Neural crest cell (in vitro differentiated cells): ENCODE measurements at regions not wholly inside any gene's neighbourhood (a gene's known extent, or its start where the extent isn't known, plus 50 kb on each side); places are given as distances from the start of the nearest gene placed in this dataset.
A peak's percentile ranks its signal among the peaks of the same experiment; 100 is the strongest.

Source experiments
- DNase-seq: peaks from one replicate; pipeline ENCODE4 v3.0.0; 2021; ENCODE audit warnings: low read depth, mixed read lengths, low spot score
- H3K27ac Mint-ChIP-seq: one replicate; pipeline ENCODE4 v1.8.0; 2021; ENCODE audit warnings: mild to moderate bottlenecking, mixed read lengths; ENCODE audit not compliant: unreplicated experiment
- H3K27me3 Mint-ChIP-seq: 2 replicates; pipeline ENCODE4 v1.8.0; 2021; ENCODE audit warnings: low read depth, mild to moderate bottlenecking, mixed read lengths
- H3K36me3 Mint-ChIP-seq: 2 replicates; pipeline ENCODE4 v1.8.0; 2021; ENCODE audit warnings: low read depth, mild to moderate bottlenecking, mixed read lengths
- H3K4me1 Mint-ChIP-seq: 2 replicates; pipeline ENCODE4 v1.8.0; 2021; ENCODE audit warnings: mixed read lengths
- H3K4me3 Mint-ChIP-seq: one replicate; pipeline ENCODE4 v1.8.0; 2021; ENCODE audit warnings: mild to moderate bottlenecking, mixed read lengths
- H3K9me3 Mint-ChIP-seq: 2 replicates; pipeline ENCODE4 v1.8.0; 2021; ENCODE audit warnings: mixed read lengths
- TF ChIP-seq, protein P1 (sequence below): fragments of 200-600 bp; sonication (generic); conservative IDR thresholded peaks from 2 replicates; pipeline ENCODE4 v1.5.0; 2021; ENCODE audit warnings: antibody characterized with exemption, mild to moderate bottlenecking

DNA sequence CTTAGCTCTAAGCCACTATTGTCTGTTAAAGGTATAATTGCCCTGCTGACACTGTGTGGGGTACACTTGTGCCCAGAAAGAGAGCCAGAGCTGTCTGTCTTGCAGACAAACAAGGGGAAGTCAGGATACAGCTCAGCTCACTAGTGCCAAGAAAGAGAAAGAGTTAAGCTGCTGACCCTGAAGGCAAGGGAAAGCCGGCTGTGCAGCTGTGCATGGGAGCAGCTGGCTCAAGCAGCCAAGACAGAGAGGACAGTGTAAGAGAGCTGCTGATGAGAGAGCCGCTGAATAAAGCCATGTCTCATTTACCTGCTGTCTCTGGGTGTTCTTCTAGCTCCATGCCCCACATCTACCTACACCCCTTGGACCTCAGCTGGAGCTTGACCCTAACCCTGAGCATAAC is 428.1 kb upstream of the NAALADL2 start:
- Mint-ChIP-seq H3K27ac (no peak overlapping the region), H3K36me3 (no peaks in the 10 kb centered on the region), H3K4me3 (no peak overlapping the region), H3K9me3 (peaks cover 1% of the 10 kb centered on the region), H3K4me1 (peaks cover 6% of the 10 kb centered on the region), H3K27me3 (no peaks in the 10 kb centered on the region)
- TF ChIP-seq, protein P1, sequence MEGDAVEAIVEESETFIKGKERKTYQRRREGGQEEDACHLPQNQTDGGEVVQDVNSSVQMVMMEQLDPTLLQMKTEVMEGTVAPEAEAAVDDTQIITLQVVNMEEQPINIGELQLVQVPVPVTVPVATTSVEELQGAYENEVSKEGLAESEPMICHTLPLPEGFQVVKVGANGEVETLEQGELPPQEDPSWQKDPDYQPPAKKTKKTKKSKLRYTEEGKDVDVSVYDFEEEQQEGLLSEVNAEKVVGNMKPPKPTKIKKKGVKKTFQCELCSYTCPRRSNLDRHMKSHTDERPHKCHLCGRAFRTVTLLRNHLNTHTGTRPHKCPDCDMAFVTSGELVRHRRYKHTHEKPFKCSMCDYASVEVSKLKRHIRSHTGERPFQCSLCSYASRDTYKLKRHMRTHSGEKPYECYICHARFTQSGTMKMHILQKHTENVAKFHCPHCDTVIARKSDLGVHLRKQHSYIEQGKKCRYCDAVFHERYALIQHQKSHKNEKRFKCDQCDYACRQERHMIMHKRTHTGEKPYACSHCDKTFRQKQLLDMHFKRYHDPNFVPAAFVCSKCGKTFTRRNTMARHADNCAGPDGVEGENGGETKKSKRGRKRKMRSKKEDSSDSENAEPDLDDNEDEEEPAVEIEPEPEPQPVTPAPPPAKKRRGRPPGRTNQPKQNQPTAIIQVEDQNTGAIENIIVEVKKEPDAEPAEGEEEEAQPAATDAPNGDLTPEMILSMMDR, result no peak
- DNase-seq, result no peak

DNA sequence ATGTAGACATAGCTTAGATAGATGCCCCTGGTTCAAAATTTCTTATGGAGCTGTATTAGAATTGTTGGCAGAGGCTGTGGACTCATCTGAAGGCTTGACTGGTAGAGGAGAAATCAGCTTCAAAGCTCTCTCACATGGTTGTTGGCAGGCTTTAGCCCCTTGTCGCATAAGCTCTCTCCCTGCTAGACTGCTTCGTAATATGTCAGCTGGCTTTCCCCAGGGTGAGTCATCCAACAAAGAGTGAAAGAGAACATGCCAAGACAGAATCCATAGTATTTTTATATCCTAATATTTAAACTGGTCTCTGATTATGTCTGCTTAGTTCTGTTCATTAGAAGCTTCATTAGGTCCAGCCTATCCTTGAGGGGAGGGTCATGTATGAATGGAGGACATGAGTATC is 427.4 kb upstream of the NAALADL2 start:
- TF ChIP-seq, protein P1, result no peak
- H3K4me1 Mint-ChIP-seq, result peaks cover 6% of the 10 kb centered on the region
- no peak overlapping the region for H3K4me3 Mint-ChIP-seq
- no peak for DNase-seq
- H3K27me3 Mint-ChIP-seq, result no peaks in the 10 kb centered on the region
- H3K27ac Mint-ChIP-seq, result no peak overlapping the region
- H3K36me3 Mint-ChIP-seq, result no peaks in the 10 kb centered on the region
- H3K9me3 Mint-ChIP-seq, result peaks cover 2% of the 10 kb centered on the region

- H3K27ac Mint-ChIP-seq, result no peak overlapping the region
- TF ChIP-seq, protein P1, result no peak
Observed at GRCh38 chr3:174436367-174436766, 422.8 kb upstream of the NAALADL2 start.

GRCh38 chr3:174438501-174439145 is 420.5 kb upstream of the NAALADL2 start:
- no peaks in the 10 kb centered on the region for H3K36me3 Mint-ChIP-seq
- peaks cover 2% of the 10 kb centered on the region for H3K9me3 Mint-ChIP-seq
- H3K27ac Mint-ChIP-seq, result no peak overlapping the region
- no peaks in the 10 kb centered on the region for H3K27me3 Mint-ChIP-seq
- DNase-seq, result no peak
- peaks cover 27% of the 10 kb centered on the region for H3K4me1 Mint-ChIP-seq
- H3K4me3 Mint-ChIP-seq, result peak overlapping the region; percentile 89
- TF ChIP-seq, protein P1, result no peak

More at GRCh38 chr3:174436367-174436766, 422.8 kb upstream of the NAALADL2 start:
- Mint-ChIP-seq H3K36me3 (no peaks in the 10 kb centered on the region), H3K9me3 (peaks cover 2% of the 10 kb centered on the region), H3K4me3 (no peak overlapping the region), H3K4me1 (peaks cover 20% of the 10 kb centered on the region), H3K27me3 (no peaks in the 10 kb centered on the region)
- no peak for DNase-seq

DNA sequence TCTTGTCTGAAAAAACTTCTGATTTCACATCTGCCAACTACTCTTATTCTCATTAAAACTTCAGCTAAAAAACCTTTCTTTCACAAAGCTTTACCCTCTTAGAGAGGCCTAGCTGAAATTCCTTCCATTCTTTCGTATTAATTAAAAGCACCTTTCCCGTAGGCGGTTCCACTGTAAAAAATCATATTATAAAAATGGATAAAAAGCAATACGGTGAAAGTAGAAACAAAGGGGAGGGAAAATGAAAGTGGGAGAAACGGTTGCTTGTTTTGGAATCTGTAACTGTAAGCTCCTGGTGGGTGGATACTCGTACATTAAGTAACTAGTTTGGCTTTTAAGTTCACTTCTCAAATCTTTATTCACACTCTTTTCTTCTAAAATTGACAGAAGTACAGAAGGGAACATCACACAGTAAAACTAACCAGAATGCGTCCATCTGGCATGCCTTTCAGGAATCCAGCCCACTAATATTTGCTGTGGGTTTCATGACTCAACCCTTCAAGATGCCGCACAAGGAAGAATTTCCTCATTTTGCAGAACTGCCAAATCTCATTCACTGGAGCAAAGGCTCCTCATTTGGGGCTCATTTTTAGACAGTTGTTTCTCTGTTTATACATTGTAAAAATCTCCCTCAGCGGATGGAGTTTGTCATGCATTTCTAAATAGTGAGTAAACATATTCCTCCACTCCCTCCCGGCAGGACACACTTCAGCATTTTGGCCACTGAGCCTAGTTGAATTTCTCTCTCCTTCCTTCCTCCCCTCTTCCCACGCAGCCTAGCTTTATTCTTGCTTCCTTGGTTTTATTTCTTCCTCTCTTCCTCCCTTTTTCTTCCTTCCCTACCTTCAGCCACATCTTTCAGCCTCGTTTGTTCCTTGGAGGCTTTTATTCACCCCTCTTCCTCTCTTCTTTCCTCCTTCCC is 419.5 kb upstream of the NAALADL2 start:
- DNase-seq, result no peak
- Mint-ChIP-seq H3K27ac (peak overlapping the region; percentile 68), H3K36me3 (no peaks in the 10 kb centered on the region), H3K4me1 (peaks cover 27% of the 10 kb centered on the region), H3K4me3 (peak overlapping the region; percentile 89), H3K27me3 (no peaks in the 10 kb centered on the region), H3K9me3 (peaks cover 2% of the 10 kb centered on the region)
- TF ChIP-seq, protein P1, result no peak
